ENCODE measurements at regions not wholly inside any gene's neighbourhood (a gene's known extent, or its start where the extent isn't known, plus 50 kb on each side); places are given as distances from the start of the nearest gene placed in this dataset.

GRCh38 chr12:90621927-90622326, 333.0 kb downstream of the CCER1 start:
- H3K27ac ChIP-seq (ENCODE audit: low read length), result no peak overlapping the region

DNA sequence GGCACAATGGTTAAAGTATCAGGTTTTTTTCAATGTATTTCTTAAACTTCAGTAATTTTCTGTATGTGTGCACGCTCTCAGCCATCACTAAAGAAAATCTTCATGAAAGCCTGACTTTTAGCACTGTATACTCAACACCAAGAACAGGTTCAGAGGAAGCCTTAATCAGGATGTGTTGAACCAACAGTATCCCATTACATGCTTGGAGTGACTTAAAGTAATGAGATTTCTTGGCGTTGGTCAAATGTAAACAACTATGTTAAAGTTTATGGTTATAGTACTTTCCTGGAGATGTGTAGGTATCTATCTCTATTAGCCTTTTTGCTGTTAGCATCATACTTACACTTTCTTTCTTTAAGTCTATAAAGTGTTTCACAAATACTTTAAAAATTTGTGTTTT, 335.0 kb downstream of the CCER1 start:
- no peaks in the 10 kb centered on the region for H3K4me1 ChIP-seq (ENCODE audit: insufficient read depth, low read length)
- H4K20me1 ChIP-seq (ENCODE audit: insufficient read depth, low read length), result no peaks in the 10 kb centered on the region
- H3K36me3 ChIP-seq (ENCODE audit: insufficient read depth, low read length), result no peaks in the 10 kb centered on the region
- no peak for DNase-seq
- no peak overlapping the region for H2AFZ ChIP-seq (ENCODE audit: low read depth, low read length)
- no peaks in the 10 kb centered on the region for H3K79me2 ChIP-seq (ENCODE audit: insufficient read depth, low read length)
- H3K4me3 ChIP-seq (ENCODE audit: low read depth in 1 of 2, low read length in 2 of 2), result no peak overlapping the region
- no peaks in the 10 kb centered on the region for H3K27me3 ChIP-seq (ENCODE audit: insufficient read depth, low read length, poor library complexity)
- H3K4me2 ChIP-seq (ENCODE audit: insufficient read depth, low read length), result no peak overlapping the region
- TF ChIP-seq EZH2 (IDR thresholded peaks at IDR 0.05; ENCODE audit: borderline replicate concordance, low read depth, low read length, severe bottlenecking), result no peak
- TF ChIP-seq CTCF (IDR thresholded peaks at IDR 0.05; ENCODE audit: borderline replicate concordance, extremely low read depth, low read length, poor library complexity, severe bottlenecking), result no peak
- H3K9me3 ChIP-seq (ENCODE audit: insufficient read depth, low read length, severe bottlenecking), result no peaks in the 10 kb centered on the region
- no peak overlapping the region for H3K9ac ChIP-seq (ENCODE audit: low read depth, low read length)
- ATAC-seq (ENCODE audit: insufficient read depth, low read depth), result no peak
- H3K27ac ChIP-seq (ENCODE audit: low read length), result no peak overlapping the region

More at GRCh38 chr12:90621927-90622326, 333.0 kb downstream of the CCER1 start:
- Histone ChIP-seq H3K4me3 (ENCODE audit: low read depth in 1 of 2, low read length in 2 of 2) (no peak overlapping the region), H3K9me3 (ENCODE audit: insufficient read depth, low read length, severe bottlenecking) (no peaks in the 10 kb centered on the region), H3K27me3 (ENCODE audit: insufficient read depth, low read length, poor library complexity) (no peaks in the 10 kb centered on the region), H3K79me2 (ENCODE audit: insufficient read depth, low read length) (no peaks in the 10 kb centered on the region), H4K20me1 (ENCODE audit: insufficient read depth, low read length) (no peaks in the 10 kb centered on the region), H2AFZ (ENCODE audit: low read depth, low read length) (no peak overlapping the region), H3K36me3 (ENCODE audit: insufficient read depth, low read length) (no peaks in the 10 kb centered on the region), H3K4me2 (ENCODE audit: insufficient read depth, low read length) (no peak overlapping the region), H3K4me1 (ENCODE audit: insufficient read depth, low read length) (no peaks in the 10 kb centered on the region), H3K9ac (ENCODE audit: low read depth, low read length) (no peak overlapping the region)
- TF ChIP-seq EZH2 (IDR thresholded peaks at IDR 0.05; ENCODE audit: borderline replicate concordance, low read depth, low read length, severe bottlenecking) (no peak), CTCF (IDR thresholded peaks at IDR 0.05; ENCODE audit: borderline replicate concordance, extremely low read depth, low read length, poor library complexity, severe bottlenecking) (no peak)
- ATAC-seq (ENCODE audit: insufficient read depth, low read depth) (no peak), DNase-seq (no peak)

DNA sequence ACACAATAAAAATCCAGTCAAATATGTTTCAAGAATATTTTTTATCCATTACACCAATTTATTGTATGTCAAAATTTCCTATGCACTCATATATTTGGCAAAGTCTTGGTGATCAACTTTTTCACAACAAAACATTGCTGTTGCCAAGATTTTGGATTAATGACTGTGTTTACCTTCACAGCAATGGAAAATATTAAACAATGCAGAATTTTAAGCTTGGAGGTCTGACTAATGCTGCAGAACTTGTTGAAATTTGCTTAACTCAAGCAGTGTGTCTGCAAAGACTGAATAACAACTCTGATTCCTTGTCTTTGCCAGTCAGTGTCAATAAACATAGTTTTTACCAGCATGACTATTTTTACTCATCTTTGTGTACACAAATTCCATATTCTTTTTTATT, 336.4 kb downstream of the CCER1 start:
- Histone ChIP-seq H3K36me3 (ENCODE audit: insufficient read depth, low read length) (no peaks in the 10 kb centered on the region), H3K27me3 (ENCODE audit: insufficient read depth, low read length, poor library complexity) (no peaks in the 10 kb centered on the region), H3K4me3 (ENCODE audit: low read depth in 1 of 2, low read length in 2 of 2) (no peak overlapping the region), H3K4me2 (ENCODE audit: insufficient read depth, low read length) (no peak overlapping the region), H3K9me3 (ENCODE audit: insufficient read depth, low read length, severe bottlenecking) (no peaks in the 10 kb centered on the region), H3K9ac (ENCODE audit: low read depth, low read length) (no peak overlapping the region), H4K20me1 (ENCODE audit: insufficient read depth, low read length) (no peaks in the 10 kb centered on the region), H2AFZ (ENCODE audit: low read depth, low read length) (no peak overlapping the region), H3K79me2 (ENCODE audit: insufficient read depth, low read length) (no peaks in the 10 kb centered on the region), H3K27ac (ENCODE audit: low read length) (no peak overlapping the region), H3K4me1 (ENCODE audit: insufficient read depth, low read length) (no peaks in the 10 kb centered on the region)
- TF ChIP-seq EZH2 (IDR thresholded peaks at IDR 0.05; ENCODE audit: borderline replicate concordance, low read depth, low read length, severe bottlenecking) (no peak), CTCF (IDR thresholded peaks at IDR 0.05; ENCODE audit: borderline replicate concordance, extremely low read depth, low read length, poor library complexity, severe bottlenecking) (no peak)
- DNase-seq, result no peak
- no peak for ATAC-seq (ENCODE audit: insufficient read depth, low read depth)

DNA sequence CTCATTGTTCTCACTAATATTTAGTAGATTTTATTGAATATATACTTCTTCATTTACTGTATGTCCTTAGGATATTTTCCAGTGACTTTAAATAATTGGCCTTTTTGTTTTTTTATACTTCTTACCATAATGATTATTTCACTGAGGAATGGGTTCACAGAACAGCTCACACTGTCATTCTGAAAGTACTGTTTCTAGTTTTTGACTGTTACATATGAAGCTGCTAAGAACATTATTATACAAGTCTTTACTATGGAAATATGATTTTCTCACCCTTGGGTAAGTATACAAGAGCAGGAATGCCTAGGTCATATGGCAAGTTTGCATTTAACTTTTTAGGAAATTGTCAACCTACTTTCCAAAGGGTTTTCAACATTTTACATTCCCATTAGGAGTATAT, 343.1 kb downstream of the CCER1 start:
- H3K27me3 ChIP-seq (ENCODE audit: insufficient read depth, low read length, poor library complexity), result no peaks in the 10 kb centered on the region
- no peak for ATAC-seq (ENCODE audit: insufficient read depth, low read depth)
- H3K4me2 ChIP-seq (ENCODE audit: insufficient read depth, low read length), result no peak overlapping the region

More for the DNA sequence above, 343.1 kb downstream of the CCER1 start:
- H3K4me3 ChIP-seq (ENCODE audit: low read depth in 1 of 2, low read length in 2 of 2), result no peak overlapping the region
- no peak overlapping the region for H3K9ac ChIP-seq (ENCODE audit: low read depth, low read length)
- no peak for DNase-seq
- TF ChIP-seq CTCF (IDR thresholded peaks at IDR 0.05; ENCODE audit: borderline replicate concordance, extremely low read depth, low read length, poor library complexity, severe bottlenecking) (no peak), EZH2 (IDR thresholded peaks at IDR 0.05; ENCODE audit: borderline replicate concordance, low read depth, low read length, severe bottlenecking) (no peak)
- no peaks in the 10 kb centered on the region for H3K79me2 ChIP-seq (ENCODE audit: insufficient read depth, low read length)
- no peaks in the 10 kb centered on the region for H3K36me3 ChIP-seq (ENCODE audit: insufficient read depth, low read length)
- no peaks in the 10 kb centered on the region for H3K4me1 ChIP-seq (ENCODE audit: insufficient read depth, low read length)
- H4K20me1 ChIP-seq (ENCODE audit: insufficient read depth, low read length), result no peaks in the 10 kb centered on the region
- H2AFZ ChIP-seq (ENCODE audit: low read depth, low read length), result no peak overlapping the region
- H3K27ac ChIP-seq (ENCODE audit: low read length), result no peak overlapping the region
- H3K9me3 ChIP-seq (ENCODE audit: insufficient read depth, low read length, severe bottlenecking), result no peaks in the 10 kb centered on the region
